T1000 (cell line): ENCODE measurements at regions not wholly inside any gene's neighbourhood (a gene's known extent, or its start where the extent isn't known, plus 50 kb on each side); places are given as distances from the start of the nearest gene placed in this dataset.

Experiments
- DNase-seq: peaks from one replicate; lab custom pipeline; 2025; ENCODE audit warnings: mixed read lengths; lab: John Stamatoyannopoulos, UW

DNA sequence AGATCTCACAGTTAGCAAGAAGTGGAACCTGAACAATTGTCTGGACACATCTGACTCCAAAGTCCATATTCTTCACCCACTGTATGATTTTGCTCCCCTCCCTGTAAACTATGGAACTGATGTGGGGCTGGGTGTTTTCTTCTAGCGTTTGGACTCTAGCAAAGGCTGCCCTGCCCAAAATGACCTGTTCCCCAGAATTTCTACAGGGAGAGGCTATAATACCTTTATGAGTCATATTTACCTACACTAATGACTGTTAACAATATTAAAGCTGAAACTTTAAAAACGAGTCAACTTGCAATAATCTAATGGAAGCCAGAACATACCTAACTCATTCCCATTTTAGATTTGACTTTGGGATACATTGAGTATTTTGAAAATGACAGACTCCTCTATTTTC, 531.2 kb upstream of the CFAP20DC start:
- no peak for DNase-seq

- no peak for DNase-seq
Measured at GRCh38 chr3:59580499-59580898, 530.7 kb upstream of the CFAP20DC start.

DNA sequence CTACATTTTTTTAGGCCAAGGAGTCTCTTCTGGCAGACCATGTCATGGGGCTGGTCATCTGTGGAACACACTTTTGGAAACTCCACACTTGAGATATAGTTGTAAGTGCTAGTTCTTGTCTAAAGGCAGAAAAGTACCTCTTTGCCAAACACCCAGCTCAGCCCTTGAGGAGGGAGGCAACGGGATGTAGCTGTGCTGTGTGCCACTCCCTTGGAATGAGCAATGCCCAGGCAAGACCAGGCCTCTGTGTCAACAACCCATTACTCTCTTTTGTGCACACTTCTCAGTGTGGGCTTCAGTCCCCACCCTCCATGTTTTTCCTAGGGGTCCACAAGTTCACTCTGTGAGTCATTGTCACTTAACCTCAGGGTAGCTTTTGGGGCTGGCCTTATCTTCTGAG, 528.3 kb upstream of the CFAP20DC start:
- no peak for DNase-seq

GRCh38 chr3:59576606-59577005, 526.8 kb upstream of the CFAP20DC start:
- DNase-seq = no peak

GRCh38 chr3:59575113-59576001, 525.5 kb upstream of the CFAP20DC start:
- peak; percentile 60 for DNase-seq

DNA sequence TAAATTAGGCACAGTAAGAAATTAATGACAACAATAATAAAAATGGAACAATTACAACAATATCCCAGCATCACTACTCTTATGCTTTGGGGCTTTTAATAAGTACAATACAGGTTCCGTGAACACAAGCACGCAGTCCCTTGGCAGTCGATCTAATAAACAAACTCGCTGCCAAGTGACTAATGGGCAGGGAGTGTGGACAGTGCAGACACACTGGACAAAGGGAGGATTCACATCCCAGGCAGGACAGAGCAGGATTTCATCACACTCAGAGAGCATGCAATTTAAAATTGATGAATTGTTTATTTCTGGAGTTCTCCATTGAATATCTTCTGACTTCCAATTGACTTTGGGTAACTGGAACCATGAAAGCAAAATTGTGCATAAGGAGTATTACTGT, 524.1 kb upstream of the CFAP20DC start:
- no peak for DNase-seq

DNA sequence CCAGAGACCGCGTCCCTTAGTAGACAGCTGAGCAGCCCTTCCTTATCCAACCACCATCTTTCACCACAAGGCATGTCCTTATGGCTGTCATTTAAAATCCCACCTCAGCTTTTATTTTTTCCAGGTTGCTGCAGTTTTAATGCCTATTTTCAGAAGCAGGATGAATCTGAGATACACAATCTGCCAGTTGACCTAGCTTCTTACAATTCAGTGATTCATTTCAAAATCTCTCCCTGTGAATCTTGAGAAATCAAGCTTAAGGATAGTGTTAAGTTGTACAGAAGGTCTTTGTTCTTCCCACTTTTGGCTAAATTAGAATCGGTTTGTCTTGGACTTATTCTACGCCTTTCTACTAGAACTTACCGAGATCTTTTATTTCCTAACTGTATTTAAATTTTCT, 522.3 kb upstream of the CFAP20DC start:
- no peak for DNase-seq

GRCh38 chr3:59570806-59571205, 521.0 kb upstream of the CFAP20DC start:
- DNase-seq = no peak

- no peak for DNase-seq
Measured at GRCh38 chr3:59567661-59568060, 517.8 kb upstream of the CFAP20DC start.

- DNase-seq = no peak
Measured at GRCh38 chr3:59566481-59566975, 516.7 kb upstream of the CFAP20DC start.

GRCh38 chr3:59565125-59565524, 515.3 kb upstream of the CFAP20DC start:
- no peak for DNase-seq

GRCh38 chr3:59563966-59564365, 514.1 kb upstream of the CFAP20DC start:
- no peak for DNase-seq

- DNase-seq = no peak
Measured at GRCh38 chr3:59563072-59563605, 513.3 kb upstream of the CFAP20DC start.

DNA sequence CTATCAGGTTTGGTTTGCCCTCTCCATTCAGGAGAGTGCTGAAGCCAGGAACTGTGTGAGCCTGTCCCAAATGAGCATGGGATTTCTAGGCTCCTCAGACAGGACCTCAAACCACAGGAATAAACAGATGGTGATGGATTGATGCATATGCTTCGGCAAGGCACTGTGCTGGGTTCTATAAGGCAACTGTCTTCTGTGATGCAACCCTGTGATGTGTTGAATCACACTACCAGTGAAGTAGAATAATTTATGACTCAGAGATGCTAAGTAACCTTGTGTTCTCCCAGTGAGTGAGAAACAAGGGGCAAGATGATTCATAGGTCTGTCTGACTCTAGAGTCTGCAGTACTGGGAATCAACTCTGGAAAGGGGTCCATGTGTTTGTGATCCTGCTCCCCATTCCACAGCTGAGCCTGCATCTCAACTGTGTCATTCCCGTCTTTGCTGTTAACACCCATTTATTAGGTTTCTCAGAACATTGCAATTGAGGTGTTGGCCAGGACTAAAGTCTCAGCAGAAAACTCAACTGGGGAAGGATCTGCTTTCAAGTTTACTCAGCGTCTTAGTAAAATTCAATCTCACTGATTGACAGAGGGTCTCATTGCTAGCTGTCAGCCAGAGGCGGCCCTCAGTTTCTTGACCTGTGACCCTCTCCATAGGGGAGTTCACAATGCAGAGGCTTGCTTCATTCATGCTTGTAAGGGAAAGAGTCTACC, 510.1 kb upstream of the CFAP20DC start:
- DNase-seq = peak; percentile 39

DNA sequence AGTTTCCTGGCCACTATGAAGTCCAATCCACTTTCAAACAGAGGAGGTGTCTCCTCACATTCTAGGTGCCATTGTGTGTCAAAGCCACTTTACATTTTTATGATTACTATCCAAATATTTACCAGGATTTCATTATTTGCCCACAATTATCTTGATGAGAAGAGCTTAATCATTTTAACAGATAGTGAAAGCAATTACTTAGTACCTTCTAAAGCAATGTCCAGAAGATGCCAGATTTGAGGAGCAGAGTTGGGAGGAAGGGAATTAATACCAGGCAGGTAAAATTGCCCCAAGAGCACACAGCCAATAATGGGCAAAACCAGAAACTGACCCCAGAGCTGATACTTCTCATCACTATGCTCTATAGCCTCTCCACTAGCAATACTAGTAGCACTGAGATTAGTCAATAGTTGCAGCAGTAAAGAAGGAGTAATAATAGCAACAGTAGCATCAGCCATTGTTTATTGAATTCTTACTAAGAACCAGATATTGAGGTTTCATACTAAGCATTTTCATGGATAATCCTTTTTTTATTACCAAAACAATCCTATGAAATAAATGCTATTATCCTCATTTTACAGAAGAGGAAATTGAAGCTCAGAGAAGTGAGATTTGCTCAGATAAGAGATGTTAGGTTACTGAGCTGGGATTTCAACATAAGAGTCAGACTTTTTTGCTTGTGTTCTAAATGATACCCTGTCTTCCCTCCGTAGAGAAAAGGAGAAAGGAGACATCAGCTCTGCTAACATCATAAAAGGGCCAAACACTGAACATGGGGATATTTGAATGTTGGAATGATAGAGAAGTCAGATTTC, 509.3 kb upstream of the CFAP20DC start:
- DNase-seq = no peak

DNA sequence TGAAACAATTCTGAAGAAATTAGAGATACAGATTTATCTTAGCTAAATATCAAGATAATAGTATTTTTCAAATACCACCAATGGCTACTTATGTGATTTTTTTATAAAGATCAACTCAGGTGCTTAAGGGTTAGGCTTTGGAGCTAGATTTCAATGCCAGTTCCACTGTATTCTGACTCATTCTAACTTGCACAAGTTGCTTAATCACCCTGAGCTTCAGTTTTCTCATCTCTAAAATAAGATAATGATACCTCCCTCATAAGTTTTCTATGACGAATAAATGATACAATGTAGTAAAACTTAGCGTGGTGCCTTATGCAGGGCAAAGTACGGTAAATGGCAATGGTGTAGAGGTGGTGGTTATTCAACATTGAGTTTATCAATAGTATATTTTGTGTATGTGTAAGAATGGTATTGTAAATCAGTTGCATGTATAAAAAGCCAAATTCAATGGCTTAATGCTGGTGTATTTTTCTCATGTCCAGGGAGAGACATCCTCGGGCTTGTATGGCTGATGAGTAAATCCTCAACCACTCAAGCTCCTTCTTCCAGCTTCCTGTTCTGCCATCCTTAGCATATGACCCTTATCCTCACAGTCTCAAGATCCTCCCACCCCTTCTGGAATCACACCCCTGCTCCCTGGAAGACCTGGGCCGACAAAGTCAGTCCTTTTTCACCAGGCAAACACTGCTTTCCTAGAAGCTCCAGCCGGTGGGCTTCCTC, 505.9 kb upstream of the CFAP20DC start:
- no peak for DNase-seq

- no peak for DNase-seq
Measured at GRCh38 chr3:59553076-59553475, 503.3 kb upstream of the CFAP20DC start.

DNA sequence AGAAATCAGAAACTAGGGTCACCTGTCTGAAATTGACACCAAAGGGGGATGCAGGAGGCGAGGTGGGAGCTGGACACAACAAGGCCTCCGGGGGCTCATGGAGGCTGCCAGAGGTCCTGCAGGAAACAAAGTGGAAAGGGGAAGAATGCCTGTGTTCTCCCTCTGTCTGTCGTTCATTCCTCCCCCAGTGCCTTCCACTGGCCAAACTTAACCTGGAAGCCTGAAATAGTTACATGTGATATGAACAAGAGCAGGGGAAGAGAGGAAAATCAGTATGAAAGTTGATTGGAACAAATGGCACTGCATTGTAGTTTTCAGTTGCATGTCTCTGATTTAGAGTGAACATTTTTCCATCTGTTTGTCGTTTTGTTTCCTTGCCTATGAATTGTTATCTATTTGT, 502.0 kb upstream of the CFAP20DC start:
- no peak for DNase-seq

DNA sequence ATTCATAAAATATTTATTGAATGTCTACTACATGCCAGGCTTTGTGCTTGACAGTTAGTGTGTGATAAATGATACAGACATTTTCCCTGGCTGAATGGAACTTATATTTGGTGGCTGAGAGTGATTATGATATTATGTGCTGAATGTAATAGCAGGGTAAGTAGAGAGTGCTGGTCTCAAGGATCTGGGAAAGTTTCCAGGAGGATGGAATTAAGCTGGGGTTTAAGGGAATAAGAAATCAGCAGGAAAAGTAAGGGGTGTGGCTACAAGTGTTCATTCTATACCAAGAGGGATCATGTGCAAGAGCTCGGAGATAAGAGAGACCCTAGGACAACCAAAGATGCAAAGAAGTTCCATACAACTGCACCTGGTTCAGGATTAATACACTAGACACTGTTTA, 500.1 kb upstream of the CFAP20DC start:
- no peak for DNase-seq

DNA sequence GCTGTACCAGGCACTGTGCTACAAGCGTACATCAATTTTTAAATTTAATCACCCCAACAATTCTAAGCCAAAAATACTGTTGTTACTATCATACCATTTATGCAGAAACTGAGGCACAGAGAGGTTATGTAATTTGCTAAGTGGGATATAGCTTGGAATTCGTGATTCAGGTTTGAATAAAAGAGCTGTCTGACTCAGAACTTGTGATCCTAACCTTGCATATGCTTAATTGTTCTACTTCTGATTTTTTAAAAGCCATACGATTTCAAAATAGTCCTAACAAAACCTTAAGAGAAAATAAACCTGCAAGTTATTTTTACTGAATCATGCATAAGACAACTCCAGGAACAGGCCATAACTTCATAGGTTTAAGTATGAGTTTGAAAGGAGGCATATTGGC, 498.0 kb upstream of the CFAP20DC start:
- DNase-seq = no peak

GRCh38 chr3:59546522-59546921, 496.7 kb upstream of the CFAP20DC start:
- DNase-seq = no peak
